Neural cell (in vitro differentiated cells): ENCODE measurements at regions not wholly inside any gene's neighbourhood (a gene's known extent, or its start where the extent isn't known, plus 50 kb on each side); places are given as distances from the start of the nearest gene placed in this dataset.
"Not testable (repeated sequence)": the region's sequence is repeated elsewhere in the genome, so short reads cannot be mapped to it uniquely, and the experiment has no call there.

ENCODE experiments used
- H2AFZ ChIP-seq: fragments of 200-600, 300-800 bp; sonication (generic), shearing (Covaris generic); 2 replicates; pipeline ENCODE4 v1.6.0; 2014; ENCODE audit warnings: low read depth, mild to moderate bottlenecking, antibody characterized with exemption, low read length, moderate library complexity
- H3F3A ChIP-seq: fragments of 200-600 bp; shearing (Covaris generic); 2 replicates; pipeline ENCODE4 v1.6.1; 2016; ENCODE audit warnings: mild to moderate bottlenecking, moderate library complexity, mixed read lengths, antibody characterized with exemption, low read length; ENCODE audit not compliant: insufficient read depth, poor library complexity, severe bottlenecking
- H3K27ac ChIP-seq: fragments of 200-600, 300-800 bp; sonication (generic), shearing (Covaris generic); 2 replicates; pipeline ENCODE4 v1.5.1; 2014; ENCODE audit warnings: mild to moderate bottlenecking, low read length, moderate library complexity
- H3K27me3 ChIP-seq: fragments of 300-800, 200-600 bp; sonication (generic), shearing (Covaris generic); 2 replicates; pipeline ENCODE4 v1.6.0; 2014; ENCODE audit warnings: mild to moderate bottlenecking, low read depth, low read length, moderate library complexity; ENCODE audit not compliant: insufficient read depth
- H3K36me3 ChIP-seq: fragments of 300-800, 200-600 bp; sonication (generic), shearing (Covaris generic); 2 replicates; pipeline ENCODE4 v1.5.1; 2014; ENCODE audit warnings: mild to moderate bottlenecking, antibody characterized with exemption, low read length, moderate library complexity; ENCODE audit not compliant: insufficient read depth
- H3K4me2 ChIP-seq: fragments of 300-800, 200-600 bp; sonication (generic), shearing (Covaris generic); 2 replicates; pipeline ENCODE4 v1.6.0; 2014; ENCODE audit warnings: mild to moderate bottlenecking, low read length
- H3K4me3 ChIP-seq: fragments of 300-800, 200-600 bp; sonication (generic), shearing (Covaris generic); 2 replicates; pipeline ENCODE4 v1.5.1; 2014; ENCODE audit warnings: mild to moderate bottlenecking, low read length, moderate library complexity
- H3K79me2 ChIP-seq: fragments of 200-600 bp; shearing (Covaris generic); replicated peaks from 2 replicates; pipeline ENCODE4 v1.6.0; 2014; ENCODE audit warnings: mild to moderate bottlenecking, low read length, moderate library complexity; ENCODE audit not compliant: insufficient read depth
- H3K9ac ChIP-seq: fragments of 300-800, 200-600 bp; sonication (generic), shearing (Covaris generic); 2 replicates; pipeline ENCODE4 v1.6.1; 2016; ENCODE audit warnings: mild to moderate bottlenecking, low read length, mixed read lengths
- H3K9me2 ChIP-seq: fragments of 200-600 bp; shearing (Covaris generic); 2 replicates; pipeline ENCODE4 v1.6.1; 2016; ENCODE audit warnings: mild to moderate bottlenecking, low read length, mixed read lengths; ENCODE audit not compliant: insufficient read depth
- H3K9me3 ChIP-seq: fragments of 200-600, 300-800 bp; sonication (generic), shearing (Covaris generic); 2 replicates; pipeline ENCODE4 v1.6.1; 2016; ENCODE audit warnings: mild to moderate bottlenecking, mixed run types, low read length, moderate library complexity, mixed read lengths
- H4K20me1 ChIP-seq: fragments of 200-600 bp; shearing (Covaris generic); 2 replicates; pipeline ENCODE4 v1.6.1; 2016; ENCODE audit warnings: mild to moderate bottlenecking, mixed run types; ENCODE audit not compliant: insufficient read depth
- EP300 ChIP-seq: fragments of 450-650 bp; conservative IDR thresholded peaks from 2 replicates; pipeline ENCODE4 v1.6.1; 2014; ENCODE audit warnings: antibody characterized with exemption, mild to moderate bottlenecking, moderate library complexity; ENCODE audit not compliant: poor library complexity, severe bottlenecking
- EZH2 ChIP-seq: fragments of 200-600, 300-800 bp; shearing (Covaris generic), sonication (generic); IDR thresholded peaks from 2 replicates; pipeline ENCODE4 v1.6.1; 2014; ENCODE audit warnings: antibody characterized with exemption, low read length, borderline replicate concordance, mild to moderate bottlenecking; ENCODE audit not compliant: insufficient read depth, poor library complexity, severe bottlenecking
- MXI1 ChIP-seq: fragments of 450-650 bp; conservative IDR thresholded peaks from 2 replicates; pipeline ENCODE4 v1.6.1; 2014; ENCODE audit warnings: antibody characterized with exemption, mild to moderate bottlenecking; ENCODE audit not compliant: poor library complexity, severe bottlenecking
- POLR2AphosphoS5 ChIP-seq: IDR thresholded peaks from 2 replicates; pipeline ENCODE4 v1.6.1; 2012
- RAD21 ChIP-seq: fragments of 450-650 bp; conservative IDR thresholded peaks from 2 replicates; pipeline ENCODE4 v1.6.1; 2014; ENCODE audit warnings: antibody characterized with exemption, mild to moderate bottlenecking, moderate library complexity
- SMC3 ChIP-seq: fragments of 450-650 bp; conservative IDR thresholded peaks from 2 replicates; pipeline ENCODE4 v1.6.1; 2014; ENCODE audit warnings: antibody characterized with exemption, mild to moderate bottlenecking, moderate library complexity; ENCODE audit not compliant: poor library complexity
- TAF1 ChIP-seq: IDR thresholded peaks from 2 replicates; pipeline ENCODE4 v1.6.1; 2012; ENCODE audit warnings: low read depth
- TF ChIP-seq, protein P1 (sequence below): fragments of 450-650 bp; IDR thresholded peaks from 2 replicates; pipeline ENCODE4 v1.5.1; 2014; ENCODE audit warnings: antibody characterized with exemption, mild to moderate bottlenecking, moderate library complexity; ENCODE audit not compliant: poor library complexity, severe bottlenecking
- TF ChIP-seq, protein P2 (sequence below): IDR thresholded peaks from 2 replicates; pipeline ENCODE4 v1.6.1; 2012; ENCODE audit warnings: borderline replicate concordance

DNA sequence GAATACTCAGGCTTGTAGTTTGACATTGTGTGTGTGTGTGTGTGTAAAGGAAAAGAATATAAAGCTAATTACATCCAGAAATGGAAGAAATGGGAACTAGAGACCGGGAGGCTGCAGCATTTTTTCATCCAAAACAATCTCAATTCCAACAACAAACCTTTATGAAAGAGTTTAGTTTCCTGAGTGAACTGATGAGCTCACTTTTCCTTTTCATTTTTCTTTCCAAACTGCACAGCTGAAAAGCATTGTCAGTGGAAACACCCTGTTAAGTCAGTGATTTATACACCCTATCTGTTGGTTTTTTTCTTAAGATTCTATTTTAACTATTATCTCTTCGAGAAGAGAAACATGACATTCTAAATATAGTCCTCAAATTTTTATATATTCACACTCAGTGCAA lies 130.9 kb downstream of the RFPL4B start:
- no peak overlapping the region for H2AFZ ChIP-seq
- H3K9me3 ChIP-seq, result no peaks in the 10 kb centered on the region
- H3K27ac ChIP-seq, result no peak overlapping the region
- no peaks in the 10 kb centered on the region for H3K27me3 ChIP-seq
- TF ChIP-seq EZH2 (no peak), EP300 (no peak), MXI1 (no peak), POLR2AphosphoS5 (no peak), RAD21 (no peak), TAF1 (no peak), SMC3 (no peak)
- TF ChIP-seq, protein P1, sequence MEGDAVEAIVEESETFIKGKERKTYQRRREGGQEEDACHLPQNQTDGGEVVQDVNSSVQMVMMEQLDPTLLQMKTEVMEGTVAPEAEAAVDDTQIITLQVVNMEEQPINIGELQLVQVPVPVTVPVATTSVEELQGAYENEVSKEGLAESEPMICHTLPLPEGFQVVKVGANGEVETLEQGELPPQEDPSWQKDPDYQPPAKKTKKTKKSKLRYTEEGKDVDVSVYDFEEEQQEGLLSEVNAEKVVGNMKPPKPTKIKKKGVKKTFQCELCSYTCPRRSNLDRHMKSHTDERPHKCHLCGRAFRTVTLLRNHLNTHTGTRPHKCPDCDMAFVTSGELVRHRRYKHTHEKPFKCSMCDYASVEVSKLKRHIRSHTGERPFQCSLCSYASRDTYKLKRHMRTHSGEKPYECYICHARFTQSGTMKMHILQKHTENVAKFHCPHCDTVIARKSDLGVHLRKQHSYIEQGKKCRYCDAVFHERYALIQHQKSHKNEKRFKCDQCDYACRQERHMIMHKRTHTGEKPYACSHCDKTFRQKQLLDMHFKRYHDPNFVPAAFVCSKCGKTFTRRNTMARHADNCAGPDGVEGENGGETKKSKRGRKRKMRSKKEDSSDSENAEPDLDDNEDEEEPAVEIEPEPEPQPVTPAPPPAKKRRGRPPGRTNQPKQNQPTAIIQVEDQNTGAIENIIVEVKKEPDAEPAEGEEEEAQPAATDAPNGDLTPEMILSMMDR, result no peak
- TF ChIP-seq, protein P2, sequence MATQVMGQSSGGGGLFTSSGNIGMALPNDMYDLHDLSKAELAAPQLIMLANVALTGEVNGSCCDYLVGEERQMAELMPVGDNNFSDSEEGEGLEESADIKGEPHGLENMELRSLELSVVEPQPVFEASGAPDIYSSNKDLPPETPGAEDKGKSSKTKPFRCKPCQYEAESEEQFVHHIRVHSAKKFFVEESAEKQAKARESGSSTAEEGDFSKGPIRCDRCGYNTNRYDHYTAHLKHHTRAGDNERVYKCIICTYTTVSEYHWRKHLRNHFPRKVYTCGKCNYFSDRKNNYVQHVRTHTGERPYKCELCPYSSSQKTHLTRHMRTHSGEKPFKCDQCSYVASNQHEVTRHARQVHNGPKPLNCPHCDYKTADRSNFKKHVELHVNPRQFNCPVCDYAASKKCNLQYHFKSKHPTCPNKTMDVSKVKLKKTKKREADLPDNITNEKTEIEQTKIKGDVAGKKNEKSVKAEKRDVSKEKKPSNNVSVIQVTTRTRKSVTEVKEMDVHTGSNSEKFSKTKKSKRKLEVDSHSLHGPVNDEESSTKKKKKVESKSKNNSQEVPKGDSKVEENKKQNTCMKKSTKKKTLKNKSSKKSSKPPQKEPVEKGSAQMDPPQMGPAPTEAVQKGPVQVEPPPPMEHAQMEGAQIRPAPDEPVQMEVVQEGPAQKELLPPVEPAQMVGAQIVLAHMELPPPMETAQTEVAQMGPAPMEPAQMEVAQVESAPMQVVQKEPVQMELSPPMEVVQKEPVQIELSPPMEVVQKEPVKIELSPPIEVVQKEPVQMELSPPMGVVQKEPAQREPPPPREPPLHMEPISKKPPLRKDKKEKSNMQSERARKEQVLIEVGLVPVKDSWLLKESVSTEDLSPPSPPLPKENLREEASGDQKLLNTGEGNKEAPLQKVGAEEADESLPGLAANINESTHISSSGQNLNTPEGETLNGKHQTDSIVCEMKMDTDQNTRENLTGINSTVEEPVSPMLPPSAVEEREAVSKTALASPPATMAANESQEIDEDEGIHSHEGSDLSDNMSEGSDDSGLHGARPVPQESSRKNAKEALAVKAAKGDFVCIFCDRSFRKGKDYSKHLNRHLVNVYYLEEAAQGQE, result no peak
- no peaks in the 10 kb centered on the region for H3K9me2 ChIP-seq
- H3K4me3 ChIP-seq, result no peak overlapping the region
- no peak overlapping the region for H3K4me2 ChIP-seq
- H4K20me1 ChIP-seq, result no peaks in the 10 kb centered on the region
- H3K9ac ChIP-seq, result no peak overlapping the region
- H3K79me2 ChIP-seq, result no peaks in the 10 kb centered on the region
- H3F3A ChIP-seq, result no peaks in the 10 kb centered on the region
- no peaks in the 10 kb centered on the region for H3K36me3 ChIP-seq

DNA sequence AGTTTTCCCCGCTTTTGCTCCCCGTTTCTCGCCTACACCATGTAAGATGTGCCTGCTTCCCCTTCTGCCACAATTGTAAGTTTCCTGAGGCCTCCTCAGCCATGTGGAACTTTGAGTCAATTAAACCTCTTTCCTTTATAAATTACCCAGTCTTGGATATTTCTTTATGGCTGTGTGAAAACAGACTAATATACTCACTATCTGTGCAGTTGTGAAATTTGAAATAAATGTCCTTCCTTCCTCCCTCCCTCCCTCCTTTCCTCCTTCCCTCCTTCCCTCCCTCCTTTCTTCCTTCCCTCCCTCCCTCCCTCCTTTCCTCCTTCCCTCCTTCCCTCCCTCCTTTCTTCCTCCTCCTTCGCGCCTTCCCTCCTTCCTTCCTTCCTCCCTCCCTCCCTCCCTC lies 132.8 kb downstream of the RFPL4B start:
- H3F3A ChIP-seq, H3K4me2 ChIP-seq, H3K4me3 ChIP-seq, H3K27ac ChIP-seq, H3K9me2 ChIP-seq, H3K27me3 ChIP-seq, H3K9me3 ChIP-seq, H3K9ac ChIP-seq, H4K20me1 ChIP-seq, H2AFZ ChIP-seq, H3K36me3 ChIP-seq, H3K79me2 ChIP-seq: not testable (repeated sequence)

DNA sequence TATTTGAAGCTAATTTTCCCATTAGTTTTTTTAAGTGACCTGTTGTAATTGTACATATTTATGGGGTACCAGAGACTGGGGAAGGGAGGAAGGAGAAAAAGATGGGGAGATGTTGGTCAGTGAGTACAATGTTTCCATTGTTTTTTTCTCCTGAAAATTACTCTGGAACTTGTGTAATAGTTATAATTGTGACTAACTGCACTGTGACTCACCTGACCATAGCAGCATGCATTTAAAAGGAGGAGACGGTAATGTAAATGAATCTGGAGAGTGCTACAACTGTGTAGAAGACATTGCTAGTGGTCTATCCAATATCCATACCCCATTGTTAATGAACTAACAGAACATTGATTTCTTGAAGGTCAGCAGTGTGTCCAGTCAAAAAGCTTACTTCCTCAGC lies 133.4 kb downstream of the RFPL4B start:
- no peak overlapping the region for H2AFZ ChIP-seq
- H3K4me3 ChIP-seq, result no peak overlapping the region
- no peaks in the 10 kb centered on the region for H3K79me2 ChIP-seq
- H3K27ac ChIP-seq, result no peak overlapping the region
- no peak overlapping the region for H3K9ac ChIP-seq
- H3K9me3 ChIP-seq, result no peaks in the 10 kb centered on the region
- H4K20me1 ChIP-seq, result no peaks in the 10 kb centered on the region
- TF ChIP-seq, protein P1, result no peak
- TF ChIP-seq, protein P2, result no peak
- no peaks in the 10 kb centered on the region for H3K36me3 ChIP-seq
- no peak overlapping the region for H3K4me2 ChIP-seq
- no peaks in the 10 kb centered on the region for H3K9me2 ChIP-seq
- H3F3A ChIP-seq, result no peaks in the 10 kb centered on the region
- H3K27me3 ChIP-seq, result no peaks in the 10 kb centered on the region
